ENCODE measurements at regions not wholly inside any gene's neighbourhood (a gene's known extent, or its start where the extent isn't known, plus 50 kb on each side); places are given as distances from the start of the nearest gene placed in this dataset.

DNA sequence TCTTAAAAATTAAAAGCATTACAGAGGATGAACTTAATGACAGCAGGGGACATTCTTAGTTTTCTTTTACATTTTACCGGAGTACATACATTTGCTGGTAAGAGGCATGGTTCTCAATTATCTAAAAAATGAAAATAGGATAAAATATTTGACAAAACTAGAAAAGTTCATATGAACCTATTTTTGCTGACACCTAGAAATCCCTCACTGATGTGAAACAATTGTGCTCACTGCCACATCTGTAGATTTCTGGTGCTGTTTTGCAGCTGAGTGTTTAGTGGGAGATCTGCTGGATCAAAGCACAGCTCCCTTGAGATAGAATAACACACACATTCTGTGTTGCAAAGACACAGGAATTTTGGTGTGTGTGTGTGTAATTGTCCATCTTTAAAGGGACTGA is 392.9 kb upstream of the B3GALT2 start:
- Mint-ChIP-seq H3K4me1 (no peaks in the 10 kb centered on the region), H3K27me3 (ENCODE audit: low read depth, poor library complexity) (no peaks in the 10 kb centered on the region), H3K27ac (no peak overlapping the region), H3K9me3 (no peaks in the 10 kb centered on the region), H3K36me3 (ENCODE audit: low read depth) (no peaks in the 10 kb centered on the region), H3K4me3 (no peak overlapping the region)
- TF ChIP-seq, protein P1, sequence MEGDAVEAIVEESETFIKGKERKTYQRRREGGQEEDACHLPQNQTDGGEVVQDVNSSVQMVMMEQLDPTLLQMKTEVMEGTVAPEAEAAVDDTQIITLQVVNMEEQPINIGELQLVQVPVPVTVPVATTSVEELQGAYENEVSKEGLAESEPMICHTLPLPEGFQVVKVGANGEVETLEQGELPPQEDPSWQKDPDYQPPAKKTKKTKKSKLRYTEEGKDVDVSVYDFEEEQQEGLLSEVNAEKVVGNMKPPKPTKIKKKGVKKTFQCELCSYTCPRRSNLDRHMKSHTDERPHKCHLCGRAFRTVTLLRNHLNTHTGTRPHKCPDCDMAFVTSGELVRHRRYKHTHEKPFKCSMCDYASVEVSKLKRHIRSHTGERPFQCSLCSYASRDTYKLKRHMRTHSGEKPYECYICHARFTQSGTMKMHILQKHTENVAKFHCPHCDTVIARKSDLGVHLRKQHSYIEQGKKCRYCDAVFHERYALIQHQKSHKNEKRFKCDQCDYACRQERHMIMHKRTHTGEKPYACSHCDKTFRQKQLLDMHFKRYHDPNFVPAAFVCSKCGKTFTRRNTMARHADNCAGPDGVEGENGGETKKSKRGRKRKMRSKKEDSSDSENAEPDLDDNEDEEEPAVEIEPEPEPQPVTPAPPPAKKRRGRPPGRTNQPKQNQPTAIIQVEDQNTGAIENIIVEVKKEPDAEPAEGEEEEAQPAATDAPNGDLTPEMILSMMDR (IDR thresholded peaks at IDR 0.05) = no peak
- no peak for DNase-seq

DNA sequence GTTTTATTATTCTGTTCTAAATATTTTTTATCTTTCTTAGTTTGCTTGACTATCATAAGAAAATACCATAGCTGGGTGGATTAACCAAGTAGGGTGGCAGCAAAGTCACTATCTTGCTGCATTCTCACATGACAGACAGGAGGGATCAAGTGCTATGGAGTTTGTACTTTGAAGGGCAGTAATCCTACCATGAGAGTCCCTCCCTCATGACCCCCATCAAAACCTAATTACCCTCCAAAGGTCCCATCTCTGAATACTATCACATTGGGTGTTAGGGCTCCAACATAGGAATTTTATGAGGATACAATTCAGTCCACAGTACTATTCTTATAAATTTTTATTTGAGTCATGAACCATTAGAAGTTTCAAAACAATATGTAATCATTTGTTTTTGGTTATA is 388.5 kb upstream of the B3GALT2 start:
- DNase-seq = no peak
- H3K27me3 Mint-ChIP-seq (ENCODE audit: low read depth, poor library complexity) = no peaks in the 10 kb centered on the region
- H3K9me3 Mint-ChIP-seq = peaks cover 35% of the 10 kb centered on the region
- H3K4me1 Mint-ChIP-seq = no peaks in the 10 kb centered on the region
- TF ChIP-seq, protein P1 (IDR thresholded peaks at IDR 0.05) = no peak
- no peak overlapping the region for H3K4me3 Mint-ChIP-seq
- peaks cover 8% of the 10 kb centered on the region for H3K36me3 Mint-ChIP-seq (ENCODE audit: low read depth)
- no peak overlapping the region for H3K27ac Mint-ChIP-seq

DNA sequence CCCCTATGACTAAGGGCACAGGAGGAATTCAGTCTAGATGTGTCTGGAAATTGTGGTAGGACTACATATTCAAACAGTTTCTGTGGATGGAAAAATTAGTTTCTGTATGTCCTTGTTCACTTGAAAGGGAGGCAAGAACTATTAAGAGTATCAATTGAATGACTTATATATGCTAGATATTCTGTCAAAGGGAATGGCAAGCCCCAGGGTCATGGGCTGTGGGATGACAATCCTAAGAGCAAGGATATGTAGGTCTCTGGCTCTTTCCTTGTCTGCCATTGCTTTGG is 383.5 kb upstream of the B3GALT2 start:
- Mint-ChIP-seq H3K9me3 (peaks cover 35% of the 10 kb centered on the region), H3K4me1 (no peaks in the 10 kb centered on the region), H3K36me3 (ENCODE audit: low read depth) (peaks cover 8% of the 10 kb centered on the region), H3K27me3 (ENCODE audit: low read depth, poor library complexity) (no peaks in the 10 kb centered on the region), H3K27ac (no peak overlapping the region), H3K4me3 (no peak overlapping the region)
- no peak for DNase-seq
- TF ChIP-seq, protein P1 (IDR thresholded peaks at IDR 0.05) = no peak

DNA sequence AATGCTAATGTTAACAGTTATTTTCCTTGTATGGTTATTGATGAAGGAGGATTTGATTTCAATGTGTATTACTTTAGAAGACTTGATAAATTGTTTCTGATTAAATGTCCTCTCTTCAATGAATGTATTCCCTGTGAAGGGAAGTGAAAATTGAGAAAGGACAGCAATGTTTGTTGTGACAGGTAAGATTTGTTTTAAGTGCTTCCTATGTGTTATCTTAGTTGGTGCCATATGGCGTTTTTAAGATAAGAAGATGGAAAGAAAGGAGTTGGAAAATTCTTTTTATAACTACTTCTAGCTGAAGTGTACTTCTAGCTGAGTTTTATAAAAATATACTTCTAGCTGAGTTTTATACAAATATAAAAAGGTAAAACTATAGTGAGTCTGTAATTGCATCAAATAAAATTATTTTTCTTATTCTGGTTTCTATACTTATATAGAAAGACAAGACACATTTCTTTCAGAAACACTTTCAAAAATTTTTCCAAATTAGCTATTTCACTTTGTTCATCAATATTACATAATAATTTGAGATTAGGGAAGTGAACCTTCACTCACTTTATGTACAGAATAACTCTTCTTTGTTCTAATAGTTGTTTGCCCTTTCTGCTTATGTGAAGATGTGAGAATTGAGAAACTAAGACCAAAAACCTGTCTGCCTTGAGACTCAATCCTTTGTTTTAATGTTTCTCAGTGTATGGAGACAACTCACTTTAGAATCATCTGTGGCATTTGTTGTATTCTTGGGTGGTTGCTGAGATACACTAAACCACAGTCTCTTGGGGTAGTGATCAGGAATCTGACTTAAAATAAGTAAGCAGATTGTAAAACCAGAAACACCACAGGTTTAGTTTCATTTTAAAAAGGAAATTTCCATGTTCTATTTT is 382.9 kb upstream of the B3GALT2 start:
- Mint-ChIP-seq H3K36me3 (ENCODE audit: low read depth) (peaks cover 8% of the 10 kb centered on the region), H3K4me1 (no peaks in the 10 kb centered on the region), H3K27ac (no peak overlapping the region), H3K27me3 (ENCODE audit: low read depth, poor library complexity) (no peaks in the 10 kb centered on the region), H3K9me3 (peaks cover 35% of the 10 kb centered on the region), H3K4me3 (no peak overlapping the region)
- TF ChIP-seq, protein P1 (IDR thresholded peaks at IDR 0.05) = no peak
- no peak for DNase-seq

DNA sequence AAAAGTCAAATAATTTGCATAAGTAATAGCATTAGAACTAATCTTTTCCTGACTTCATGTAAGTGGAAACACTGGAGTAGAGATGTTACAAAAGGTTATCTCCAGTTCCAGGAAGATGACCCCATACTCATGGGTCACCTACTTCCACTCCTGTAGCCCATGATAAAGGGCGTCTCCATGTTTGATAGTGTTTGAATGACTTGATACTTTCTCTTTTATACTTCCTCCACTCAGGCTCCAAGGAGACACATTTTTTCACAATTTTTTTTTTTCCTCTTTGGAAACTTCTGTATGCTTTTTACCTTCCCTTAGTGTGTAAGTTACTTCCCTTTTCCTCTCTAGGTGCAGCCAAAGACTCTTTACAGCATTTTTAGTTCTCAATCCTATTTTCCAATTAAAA is 382.1 kb upstream of the B3GALT2 start:
- TF ChIP-seq, protein P1 (IDR thresholded peaks at IDR 0.05) = no peak
- no peak overlapping the region for H3K4me3 Mint-ChIP-seq
- H3K36me3 Mint-ChIP-seq (ENCODE audit: low read depth) = peaks cover 4% of the 10 kb centered on the region
- DNase-seq = no peak
- H3K9me3 Mint-ChIP-seq = peaks cover 28% of the 10 kb centered on the region
- H3K27ac Mint-ChIP-seq = no peak overlapping the region
- no peaks in the 10 kb centered on the region for H3K27me3 Mint-ChIP-seq (ENCODE audit: low read depth, poor library complexity)
- H3K4me1 Mint-ChIP-seq = no peaks in the 10 kb centered on the region

DNA sequence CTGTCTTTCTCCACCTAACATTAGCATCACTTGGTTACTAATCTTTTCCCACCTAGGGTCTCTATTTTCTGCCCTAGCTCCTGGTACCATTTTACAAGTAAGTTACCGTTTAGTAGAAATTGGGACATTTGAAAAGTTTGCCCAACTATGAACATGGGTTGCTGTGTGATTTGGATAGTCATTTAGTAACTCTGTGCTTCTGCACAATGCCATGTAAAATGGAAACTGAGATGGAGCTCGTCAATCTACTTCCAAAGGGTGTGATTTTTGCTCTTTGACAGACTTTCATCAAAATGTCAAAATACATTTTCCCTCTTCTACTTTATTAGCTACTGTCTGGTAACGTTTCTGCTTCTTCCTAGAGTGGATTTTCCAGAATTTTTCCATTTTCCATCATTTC is 381.5 kb upstream of the B3GALT2 start:
- DNase-seq = no peak
- TF ChIP-seq, protein P1 (IDR thresholded peaks at IDR 0.05) = no peak
- no peak overlapping the region for H3K4me3 Mint-ChIP-seq
- H3K4me1 Mint-ChIP-seq = no peaks in the 10 kb centered on the region
- no peak overlapping the region for H3K27ac Mint-ChIP-seq
- no peaks in the 10 kb centered on the region for H3K36me3 Mint-ChIP-seq (ENCODE audit: low read depth)
- peaks cover 22% of the 10 kb centered on the region for H3K9me3 Mint-ChIP-seq
- H3K27me3 Mint-ChIP-seq (ENCODE audit: low read depth, poor library complexity) = no peaks in the 10 kb centered on the region
